ENCODE measurements at regions not wholly inside any gene's neighbourhood (a gene's known extent, or its start where the extent isn't known, plus 50 kb on each side); places are given as distances from the start of the nearest gene placed in this dataset.
"Not testable (repeated sequence)": the region's sequence is repeated elsewhere in the genome, so short reads cannot be mapped to it uniquely, and the experiment has no call there.

- DNase-seq: no peak
Observed at GRCh38 chr4:57205580-57205979, 95.4 kb upstream of the IGFBP7 start.

- DNase-seq: no peak
Observed at GRCh38 chr4:57200799-57201327, 90.7 kb upstream of the IGFBP7 start.

- DNase-seq: no peak
Observed at GRCh38 chr4:57199267-57199666, 89.1 kb upstream of the IGFBP7 start.

GRCh38 chr4:57195622-57196021, 85.4 kb upstream of the IGFBP7 start:
- DNase-seq: no peak

- no peak for DNase-seq
Observed at GRCh38 chr4:57194068-57194611, 84.0 kb upstream of the IGFBP7 start.

- no peak for DNase-seq
Observed at GRCh38 chr4:57193209-57193810, 83.1 kb upstream of the IGFBP7 start.

- DNase-seq: no peak
Observed at GRCh38 chr4:57191523-57192034, 81.4 kb upstream of the IGFBP7 start.

GRCh38 chr4:57190601-57191481, 80.7 kb upstream of the IGFBP7 start:
- DNase-seq: peak; percentile 16

- no peak for DNase-seq
Observed at GRCh38 chr4:57187246-57187645, 77.1 kb upstream of the IGFBP7 start.

- no peak for DNase-seq
Observed at GRCh38 chr4:57184378-57185029, 74.3 kb upstream of the IGFBP7 start.

- DNase-seq: no peak
Observed at GRCh38 chr4:57182132-57182874, 72.1 kb upstream of the IGFBP7 start.

- not testable (repeated sequence) for DNase-seq
Observed at GRCh38 chr4:57173136-57173535, 63.0 kb upstream of the IGFBP7 start.

GRCh38 chr4:57172065-57172464, 61.9 kb upstream of the IGFBP7 start:
- no peak for DNase-seq

- no peak for DNase-seq
Observed at GRCh38 chr4:57168982-57169381, 58.8 kb upstream of the IGFBP7 start.

- DNase-seq: peak; percentile 94
Observed at GRCh38 chr4:57163530-57164459, 53.6 kb upstream of the IGFBP7 start.

GRCh38 chr4:57162499-57163019, 52.4 kb upstream of the IGFBP7 start:
- DNase-seq: no peak

All from NCI-H510A treated with DMSO at 0.1 percent for 48 hours (cell line).